ENCODE measurements at regions not wholly inside any gene's neighbourhood (a gene's known extent, or its start where the extent isn't known, plus 50 kb on each side); places are given as distances from the start of the nearest gene placed in this dataset.

GRCh38 chr6:144797881-144798589, 512.9 kb downstream of the UTRN start:
- H3K4me1 ChIP-seq (ENCODE audit: control insufficient read depth, insufficient read depth, low read length): no peaks in the 10 kb centered on the region
- H3K27me3 ChIP-seq (ENCODE audit: control insufficient read depth, insufficient read depth, low read length): no peaks in the 10 kb centered on the region
- H3K9me3 ChIP-seq (ENCODE audit: control insufficient read depth, low read length): no peaks in the 10 kb centered on the region
- H3K36me3 ChIP-seq (ENCODE audit: control insufficient read depth, insufficient read depth, low read length): no peaks in the 10 kb centered on the region
- H3K9ac ChIP-seq (ENCODE audit: low read length): no peak overlapping the region
- H3K4me3 ChIP-seq (ENCODE audit: low read length): no peak overlapping the region

DNA sequence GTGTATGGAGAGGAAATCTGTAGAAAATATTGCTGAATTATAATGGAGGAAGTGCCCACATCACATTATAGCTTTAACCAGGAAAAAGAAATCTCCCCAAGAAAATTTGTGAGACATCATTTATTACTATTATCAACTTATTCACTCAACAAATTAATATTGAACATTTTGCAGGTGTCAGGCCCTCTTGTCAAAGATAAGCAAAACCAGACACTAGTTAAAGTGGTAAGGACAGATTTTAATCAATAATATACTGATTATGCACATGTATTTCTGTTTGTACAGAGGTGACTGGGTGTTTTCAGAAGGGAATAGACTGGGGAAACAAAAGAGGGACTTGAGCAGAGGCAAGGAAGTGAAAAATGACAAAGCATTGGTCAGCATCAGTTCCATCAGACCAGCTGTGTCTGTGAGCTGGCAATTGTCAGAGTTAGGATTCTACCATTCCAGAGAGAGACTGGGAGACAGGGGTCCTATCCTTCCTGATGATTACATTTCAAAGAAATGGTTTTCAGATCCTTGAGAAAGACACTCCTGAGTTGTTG, 519.2 kb downstream of the UTRN start:
- no peaks in the 10 kb centered on the region for H3K36me3 ChIP-seq (ENCODE audit: control insufficient read depth, insufficient read depth, low read length)
- no peaks in the 10 kb centered on the region for H3K27me3 ChIP-seq (ENCODE audit: control insufficient read depth, insufficient read depth, low read length)
- H3K9ac ChIP-seq (ENCODE audit: low read length): no peak overlapping the region
- H3K4me3 ChIP-seq (ENCODE audit: low read length): no peak overlapping the region
- H3K4me1 ChIP-seq (ENCODE audit: control insufficient read depth, insufficient read depth, low read length): no peaks in the 10 kb centered on the region
- H3K9me3 ChIP-seq (ENCODE audit: control insufficient read depth, low read length): no peaks in the 10 kb centered on the region

GRCh38 chr6:144805049-144805448, 519.9 kb downstream of the UTRN start:
- Histone ChIP-seq H3K4me1 (ENCODE audit: control insufficient read depth, insufficient read depth, low read length) (no peaks in the 10 kb centered on the region), H3K4me3 (ENCODE audit: low read length) (no peak overlapping the region), H3K27me3 (ENCODE audit: control insufficient read depth, insufficient read depth, low read length) (no peaks in the 10 kb centered on the region), H3K9me3 (ENCODE audit: control insufficient read depth, low read length) (no peaks in the 10 kb centered on the region), H3K36me3 (ENCODE audit: control insufficient read depth, insufficient read depth, low read length) (no peaks in the 10 kb centered on the region), H3K9ac (ENCODE audit: low read length) (no peak overlapping the region)

DNA sequence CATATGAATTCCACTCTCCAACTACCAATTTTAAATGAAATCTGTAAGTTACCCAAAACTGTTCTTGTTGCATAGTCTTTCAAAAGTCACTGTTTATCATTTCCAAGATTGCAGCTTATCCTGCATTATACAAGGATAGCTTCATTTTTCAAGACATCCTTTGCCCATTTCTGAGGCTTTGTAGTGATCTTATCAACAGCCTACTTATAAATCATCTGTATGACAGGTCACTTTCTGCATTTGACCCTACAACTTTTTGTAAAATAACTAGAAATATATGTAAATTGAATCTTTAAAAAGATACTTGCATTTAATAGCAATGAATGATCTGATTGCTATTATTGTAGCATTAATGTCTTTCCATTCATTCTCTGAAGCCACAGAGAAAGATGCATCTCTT, 521.1 kb downstream of the UTRN start:
- no peaks in the 10 kb centered on the region for H3K27me3 ChIP-seq (ENCODE audit: control insufficient read depth, insufficient read depth, low read length)
- H3K9ac ChIP-seq (ENCODE audit: low read length): no peak overlapping the region
- H3K4me1 ChIP-seq (ENCODE audit: control insufficient read depth, insufficient read depth, low read length): no peaks in the 10 kb centered on the region
- H3K4me3 ChIP-seq (ENCODE audit: low read length): no peak overlapping the region
- H3K9me3 ChIP-seq (ENCODE audit: control insufficient read depth, low read length): no peaks in the 10 kb centered on the region
- H3K36me3 ChIP-seq (ENCODE audit: control insufficient read depth, insufficient read depth, low read length): no peaks in the 10 kb centered on the region

DNA sequence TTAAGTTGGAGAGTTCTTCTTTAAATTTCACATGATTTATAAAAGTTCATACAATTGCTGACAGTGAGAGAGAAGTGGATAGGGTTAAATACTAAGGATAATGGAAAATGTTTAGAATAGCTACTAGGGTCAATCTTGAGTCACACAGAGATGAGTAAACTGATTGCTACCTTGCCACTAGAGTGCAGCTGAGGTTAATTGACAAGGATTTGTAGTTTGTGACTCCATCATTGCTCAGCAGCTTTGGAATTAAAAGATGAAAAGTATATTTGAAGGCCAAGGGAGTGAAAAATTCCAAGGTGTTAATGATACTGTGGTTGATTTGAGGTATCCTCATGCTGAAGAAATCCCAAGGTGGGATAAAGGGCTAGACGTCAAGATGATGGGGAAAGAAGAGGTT, 524.0 kb downstream of the UTRN start:
- Histone ChIP-seq H3K9me3 (ENCODE audit: control insufficient read depth, low read length) (no peaks in the 10 kb centered on the region), H3K27me3 (ENCODE audit: control insufficient read depth, insufficient read depth, low read length) (no peaks in the 10 kb centered on the region), H3K4me1 (ENCODE audit: control insufficient read depth, insufficient read depth, low read length) (no peaks in the 10 kb centered on the region), H3K4me3 (ENCODE audit: low read length) (no peak overlapping the region), H3K36me3 (ENCODE audit: control insufficient read depth, insufficient read depth, low read length) (no peaks in the 10 kb centered on the region), H3K9ac (ENCODE audit: low read length) (no peak overlapping the region)

GRCh38 chr6:144809969-144810368, 524.8 kb downstream of the UTRN start:
- no peaks in the 10 kb centered on the region for H3K9me3 ChIP-seq (ENCODE audit: control insufficient read depth, low read length)
- H3K4me1 ChIP-seq (ENCODE audit: control insufficient read depth, insufficient read depth, low read length): no peaks in the 10 kb centered on the region
- no peaks in the 10 kb centered on the region for H3K36me3 ChIP-seq (ENCODE audit: control insufficient read depth, insufficient read depth, low read length)
- H3K9ac ChIP-seq (ENCODE audit: low read length): no peak overlapping the region
- H3K4me3 ChIP-seq (ENCODE audit: low read length): no peak overlapping the region
- no peaks in the 10 kb centered on the region for H3K27me3 ChIP-seq (ENCODE audit: control insufficient read depth, insufficient read depth, low read length)

DNA sequence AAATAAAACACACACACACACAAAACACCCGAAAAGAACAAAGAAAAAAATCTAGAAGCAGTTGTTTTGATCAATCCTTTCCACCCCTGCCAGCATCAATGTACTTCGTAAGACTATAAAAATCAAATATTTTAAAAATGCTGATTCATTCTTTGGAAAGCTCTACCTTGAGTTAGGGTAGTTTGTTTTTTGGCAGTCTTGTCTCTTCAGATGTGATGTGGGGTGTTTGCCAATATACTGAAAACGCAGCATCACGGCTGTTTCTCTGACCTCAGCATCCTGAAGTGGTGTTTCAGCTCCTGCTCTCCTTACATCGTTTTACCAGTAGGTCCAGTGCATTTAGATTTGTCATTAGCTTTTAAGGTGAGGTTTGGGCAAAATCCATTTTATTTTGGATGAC, 526.0 kb downstream of the UTRN start:
- no peaks in the 10 kb centered on the region for H3K4me1 ChIP-seq (ENCODE audit: control insufficient read depth, insufficient read depth, low read length)
- H3K4me3 ChIP-seq (ENCODE audit: low read length): no peak overlapping the region
- H3K9ac ChIP-seq (ENCODE audit: low read length): no peak overlapping the region
- no peaks in the 10 kb centered on the region for H3K9me3 ChIP-seq (ENCODE audit: control insufficient read depth, low read length)
- no peaks in the 10 kb centered on the region for H3K36me3 ChIP-seq (ENCODE audit: control insufficient read depth, insufficient read depth, low read length)
- no peaks in the 10 kb centered on the region for H3K27me3 ChIP-seq (ENCODE audit: control insufficient read depth, insufficient read depth, low read length)

DNA sequence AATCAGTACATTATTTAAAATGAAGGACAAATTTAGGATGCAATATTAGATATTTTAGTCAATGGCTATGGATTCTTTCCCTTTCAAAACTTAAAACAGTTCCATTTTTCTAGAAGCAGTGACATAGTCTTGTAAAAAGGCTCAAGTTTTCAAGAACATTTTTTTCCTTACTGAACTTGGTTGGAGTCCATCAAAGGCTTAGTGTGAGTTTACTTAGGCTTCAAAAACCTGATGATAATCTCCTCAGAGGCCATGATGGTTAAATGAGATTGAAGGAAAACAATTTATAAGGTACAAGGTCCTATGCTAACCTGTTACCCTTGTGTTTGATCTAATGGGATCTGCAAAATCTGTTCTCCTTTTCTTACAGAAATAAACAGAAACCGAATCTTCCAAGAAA, 531.8 kb downstream of the UTRN start:
- Histone ChIP-seq H3K36me3 (ENCODE audit: control insufficient read depth, insufficient read depth, low read length) (no peaks in the 10 kb centered on the region), H3K9ac (ENCODE audit: low read length) (no peak overlapping the region), H3K4me3 (ENCODE audit: low read length) (no peak overlapping the region), H3K9me3 (ENCODE audit: control insufficient read depth, low read length) (no peaks in the 10 kb centered on the region), H3K4me1 (ENCODE audit: control insufficient read depth, insufficient read depth, low read length) (no peaks in the 10 kb centered on the region), H3K27me3 (ENCODE audit: control insufficient read depth, insufficient read depth, low read length) (no peaks in the 10 kb centered on the region)

DNA sequence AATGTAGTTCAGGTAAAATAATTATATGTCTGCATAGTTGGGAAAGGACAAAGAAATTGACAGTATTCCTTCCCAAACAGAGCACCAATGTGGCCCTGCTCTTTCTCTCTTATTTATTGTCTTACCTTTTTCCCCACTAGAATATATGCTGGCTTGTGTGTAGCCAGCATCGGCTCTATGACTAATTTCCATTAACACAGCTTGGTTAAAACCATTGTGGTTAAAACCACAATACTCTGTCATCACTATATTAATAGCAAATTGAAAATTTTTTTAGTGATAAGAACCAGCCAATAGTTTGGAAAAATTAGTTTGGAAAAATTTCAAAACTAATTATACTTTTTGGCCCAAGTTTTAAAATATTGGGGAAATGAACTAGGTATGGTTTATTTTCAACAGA, 535.1 kb downstream of the UTRN start:
- H3K36me3 ChIP-seq (ENCODE audit: control insufficient read depth, insufficient read depth, low read length): no peaks in the 10 kb centered on the region
- no peak overlapping the region for H3K4me3 ChIP-seq (ENCODE audit: low read length)
- no peaks in the 10 kb centered on the region for H3K27me3 ChIP-seq (ENCODE audit: control insufficient read depth, insufficient read depth, low read length)
- H3K9me3 ChIP-seq (ENCODE audit: control insufficient read depth, low read length): no peaks in the 10 kb centered on the region
- H3K4me1 ChIP-seq (ENCODE audit: control insufficient read depth, insufficient read depth, low read length): no peaks in the 10 kb centered on the region
- H3K9ac ChIP-seq (ENCODE audit: low read length): no peak overlapping the region

DNA sequence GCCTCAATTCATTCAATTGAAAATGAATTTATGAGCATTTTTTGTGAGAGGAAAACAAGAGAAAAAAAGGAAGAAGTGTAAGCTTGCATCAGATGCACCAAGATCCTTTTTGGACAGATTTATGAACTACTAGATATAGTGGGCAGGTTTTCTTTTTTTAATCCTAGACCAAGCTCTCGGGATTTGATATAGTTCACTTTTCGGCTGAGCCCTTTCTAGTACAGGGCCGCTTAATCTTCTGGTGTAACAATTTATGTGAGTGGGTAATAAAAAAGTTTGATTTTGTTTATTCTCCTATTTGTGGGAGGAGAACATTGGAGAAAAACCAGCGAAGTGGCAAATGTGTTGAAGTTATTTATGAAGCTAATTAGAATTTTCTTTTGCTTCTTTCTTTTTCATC, 538.0 kb downstream of the UTRN start:
- H3K27me3 ChIP-seq (ENCODE audit: control insufficient read depth, insufficient read depth, low read length): no peaks in the 10 kb centered on the region
- H3K4me3 ChIP-seq (ENCODE audit: low read length): no peak overlapping the region
- no peaks in the 10 kb centered on the region for H3K9me3 ChIP-seq (ENCODE audit: control insufficient read depth, low read length)

DNA sequence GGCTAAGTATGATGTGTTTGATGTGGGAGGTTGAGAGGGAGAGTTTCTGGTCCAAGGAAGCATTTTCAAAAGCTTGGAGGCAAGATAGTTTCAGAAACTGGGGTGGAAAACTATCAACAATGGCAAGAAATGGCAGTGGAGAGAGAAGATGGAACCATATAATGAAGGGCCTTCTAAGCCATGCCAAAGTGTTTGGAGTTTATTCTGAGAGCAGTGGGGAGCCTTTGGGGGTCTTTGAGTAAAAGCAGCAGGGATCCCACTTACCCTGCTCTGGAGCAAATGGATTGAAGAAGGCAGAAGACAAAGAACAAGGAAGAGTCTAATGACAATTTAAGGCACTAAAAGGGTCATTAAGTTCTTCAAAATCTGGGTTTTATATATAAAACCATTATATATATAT, 538.9 kb downstream of the UTRN start:
- H3K36me3 ChIP-seq (ENCODE audit: control insufficient read depth, insufficient read depth, low read length): no peaks in the 10 kb centered on the region
- no peaks in the 10 kb centered on the region for H3K27me3 ChIP-seq (ENCODE audit: control insufficient read depth, insufficient read depth, low read length)
- no peak overlapping the region for H3K4me3 ChIP-seq (ENCODE audit: low read length)
- no peaks in the 10 kb centered on the region for H3K4me1 ChIP-seq (ENCODE audit: control insufficient read depth, insufficient read depth, low read length)
- H3K9ac ChIP-seq (ENCODE audit: low read length): no peak overlapping the region
- no peaks in the 10 kb centered on the region for H3K9me3 ChIP-seq (ENCODE audit: control insufficient read depth, low read length)

More for the DNA sequence above, 538.0 kb downstream of the UTRN start:
- Histone ChIP-seq H3K36me3 (ENCODE audit: control insufficient read depth, insufficient read depth, low read length) (no peaks in the 10 kb centered on the region), H3K4me1 (ENCODE audit: control insufficient read depth, insufficient read depth, low read length) (no peaks in the 10 kb centered on the region), H3K9ac (ENCODE audit: low read length) (no peak overlapping the region)

DNA sequence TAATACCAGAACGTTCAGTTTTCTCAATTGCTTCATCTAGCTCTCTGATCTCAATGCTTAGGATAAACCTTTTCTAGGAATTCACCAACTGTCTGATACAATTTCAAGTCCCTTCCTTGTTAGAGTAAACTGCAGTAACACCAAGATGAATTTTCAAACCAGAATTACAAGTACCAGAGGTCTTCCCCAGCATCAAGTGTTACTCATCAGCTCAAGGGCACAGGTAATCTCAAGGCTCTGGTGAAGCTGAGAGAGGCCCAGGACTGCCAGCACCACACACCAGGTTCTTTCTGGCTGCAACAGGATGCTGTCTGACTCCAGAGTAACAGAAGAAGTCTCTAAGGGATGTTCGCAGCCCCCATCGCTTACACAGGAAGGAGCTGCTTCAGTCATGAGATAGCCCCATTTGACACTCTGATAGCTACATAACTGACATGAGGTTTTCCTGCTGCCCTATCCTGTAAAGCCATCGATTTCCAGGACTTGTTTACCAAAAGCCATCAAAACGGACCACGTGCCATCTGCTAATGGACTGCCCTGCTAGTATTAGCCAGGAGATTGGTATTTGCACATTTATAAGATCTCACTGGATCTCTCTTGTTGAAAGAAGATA, 549.4 kb downstream of the UTRN start:
- Histone ChIP-seq H3K9me3 (ENCODE audit: control insufficient read depth, low read length) (no peaks in the 10 kb centered on the region), H3K36me3 (ENCODE audit: control insufficient read depth, insufficient read depth, low read length) (no peaks in the 10 kb centered on the region), H3K27me3 (ENCODE audit: control insufficient read depth, insufficient read depth, low read length) (no peaks in the 10 kb centered on the region), H3K4me3 (ENCODE audit: low read length) (no peak overlapping the region), H3K4me1 (ENCODE audit: control insufficient read depth, insufficient read depth, low read length) (no peaks in the 10 kb centered on the region), H3K9ac (ENCODE audit: low read length) (no peak overlapping the region)

Data from mucosa of stomach (tissue), 1 donor.